ENCODE measurements at regions not wholly inside any gene's neighbourhood (a gene's known extent, or its start where the extent isn't known, plus 50 kb on each side); places are given as distances from the start of the nearest gene placed in this dataset.

- POLR2A ChIA-PET: no interaction called here
- CTCF ChIA-PET: no interaction called here
- Histone ChIP-seq H3K4me1 (ENCODE audit: control insufficient read depth, insufficient read depth, low read length) (no peaks in the 10 kb centered on the region), H3K36me3 (ENCODE audit: control insufficient read depth in 2 of 2, insufficient read depth in 1 of 2, low read length in 2 of 2) (no peaks in the 10 kb centered on the region), H3K4me3 (ENCODE audit: low read depth, low read length) (no peak overlapping the region), H3K9me3 (ENCODE audit: control insufficient read depth, insufficient read depth, low read depth, low read length) (no peaks in the 10 kb centered on the region), H3K27ac (ENCODE audit: extremely low read depth, low read depth, low read length) (no peak overlapping the region)
- no peak for TF ChIP-seq SALL2 (tag by site-specific recombination; IDR thresholded peaks at IDR 0.05; ENCODE audit: borderline replicate concordance)
- TF ChIP-seq ZNF449 (tag by site-specific recombination; IDR thresholded peaks at IDR 0.05): no peak
- no peak for TF ChIP-seq KLF8 (tag by site-specific recombination; IDR thresholded peaks at IDR 0.05)
- no peak for TF ChIP-seq KLF1 (tag by site-specific recombination; IDR thresholded peaks at IDR 0.05)
- no peak for TF ChIP-seq SP7 (tag by site-specific recombination; IDR thresholded peaks at IDR 0.05)
- no peak for TF ChIP-seq ZNF600 (tag by site-specific recombination; IDR thresholded peaks at IDR 0.05)
Observed at GRCh38 chrX:95156566-95156965, 1482.6 kb downstream of the FAM133A start.

Measured in HEK293 (cell line).